Medulla oblongata (tissue), 1 donor: ENCODE measurements at regions not wholly inside any gene's neighbourhood (a gene's known extent, or its start where the extent isn't known, plus 50 kb on each side); places are given as distances from the start of the nearest gene placed in this dataset.

Experiments
- DNase-seq: peaks from one replicate; pipeline ENCODE4 v3.0.0-alpha.2; 2015; ENCODE audit errors: extremely low spot score

GRCh38 chr17:34527908-34528470, 51.4 kb upstream of the TMEM132E start:
- DNase-seq, result no peak

GRCh38 chr17:34527136-34527907, 52.1 kb upstream of the TMEM132E start:
- DNase-seq, result no peak

GRCh38 chr17:34525651-34526050, 53.7 kb upstream of the TMEM132E start:
- no peak for DNase-seq

- no peak for DNase-seq
Observed at GRCh38 chr17:34521955-34522354, 57.4 kb upstream of the TMEM132E start.

GRCh38 chr17:34519282-34519681, 60.1 kb upstream of the TMEM132E start:
- DNase-seq, result peak; percentile 8

GRCh38 chr17:34517406-34517805, 62.0 kb upstream of the TMEM132E start:
- no peak for DNase-seq

- DNase-seq, result no peak
Observed at GRCh38 chr17:34511931-34512330, 67.5 kb upstream of the TMEM132E start.

GRCh38 chr17:34511265-34511664, 68.1 kb upstream of the TMEM132E start:
- DNase-seq, result no peak

- no peak for DNase-seq
Observed at GRCh38 chr17:34504814-34505484, 74.4 kb upstream of the TMEM132E start.

GRCh38 chr17:34503528-34504195, 75.7 kb upstream of the TMEM132E start:
- DNase-seq, result peak; percentile 78

GRCh38 chr17:34502426-34502825, 77.0 kb upstream of the TMEM132E start:
- DNase-seq, result no peak

GRCh38 chr17:34499576-34499975, 79.8 kb upstream of the TMEM132E start:
- DNase-seq, result no peak

GRCh38 chr17:34493917-34494316, 85.5 kb upstream of the TMEM132E start:
- DNase-seq, result no peak

- no peak for DNase-seq
Observed at GRCh38 chr17:34487626-34488025, 91.8 kb upstream of the TMEM132E start.

- DNase-seq, result no peak
Observed at GRCh38 chr17:34486761-34487160, 92.6 kb upstream of the TMEM132E start.

GRCh38 chr17:34485999-34486398, 93.4 kb upstream of the TMEM132E start:
- DNase-seq, result peak; percentile 57

- no peak for DNase-seq
Observed at GRCh38 chr17:34484193-34484733, 95.1 kb upstream of the TMEM132E start.

GRCh38 chr17:34482730-34483129, 96.7 kb upstream of the TMEM132E start:
- no peak for DNase-seq

- DNase-seq, result no peak
Observed at GRCh38 chr17:34481779-34482178, 97.6 kb upstream of the TMEM132E start.

GRCh38 chr17:34479371-34479770, 100.0 kb upstream of the TMEM132E start:
- no peak for DNase-seq

- no peak for DNase-seq
Observed at GRCh38 chr17:34478244-34478643, 101.1 kb upstream of the TMEM132E start.

GRCh38 chr17:34475296-34475695, 104.1 kb upstream of the TMEM132E start:
- no peak for DNase-seq
